Lower leg skin (tissue), 3 donors: ENCODE measurements at regions not wholly inside any gene's neighbourhood (a gene's known extent, or its start where the extent isn't known, plus 50 kb on each side); places are given as distances from the start of the nearest gene placed in this dataset.

ENCODE experiments used
- CTCF ChIP-seq, 3 donors: fragments of 450-650 bp; IDR thresholded peaks; one replicate each; pipeline ENCODE4 v1.5.1; 2016; ENCODE audit warnings: antibody characterized with exemption in 3 of 3, mild to moderate bottlenecking in 3 of 3, moderate library complexity in 2 of 3
- POLR2A ChIP-seq, 2 donors: fragments of 450-650 bp; IDR thresholded peaks; one replicate each; pipeline ENCODE4 v1.6.1; 2016 to 2017; ENCODE audit warnings: antibody characterized with exemption in 2 of 2, mild to moderate bottlenecking in 1 of 2, moderate library complexity in 1 of 2

GRCh38 chr12:97977870-97978405, 515.3 kb downstream of the RMST start:
- no peak for TF ChIP-seq CTCF (IDR thresholded peaks at IDR 0.05)
- TF ChIP-seq POLR2A (IDR thresholded peaks at IDR 0.05), result no peak
